MCF 10A (cell line): ENCODE measurements at regions not wholly inside any gene's neighbourhood (a gene's known extent, or its start where the extent isn't known, plus 50 kb on each side); places are given as distances from the start of the nearest gene placed in this dataset.

ENCODE experiments used
- BruUV-seq: library from RNA; stranded (reverse); fragments of 400-500 nt; replicated peaks from 2 replicates; lab custom pipeline; 2021; lab: Mats Ljungman, UMichigan
- CTCF ChIA-PET: fragments of 300-600 bp; sonication (Branson Sonifier 250); formaldehyde crosslinking; extraction: SDS; loops from one replicate; lab custom pipeline; 2021; ENCODE audit warnings: antibody characterized with exemption, inconsistent platforms; lab: Yijun Ruan, JAX
- POLR2A ChIA-PET: fragments of 300-600, 350-650 bp; sonication (Branson Sonifier 250); formaldehyde crosslinking; extraction: SDS; loops from one replicate; lab custom pipeline; 2020; ENCODE audit warnings: antibody characterized with exemption, inconsistent platforms; lab: Yijun Ruan, JAX
- DNase-seq: peaks from one replicate; pipeline ENCODE4 v3.0.0-alpha.2; 2018; ENCODE audit not compliant: unreplicated experiment
- H3K27ac Mint-ChIP-seq: one replicate; pipeline ENCODE4 v1.8.0; 2022; ENCODE audit warnings: mild to moderate bottlenecking, low read depth, mixed read lengths; ENCODE audit not compliant: unreplicated experiment
- H3K27me3 Mint-ChIP-seq: one replicate; pipeline ENCODE4 v1.8.0; 2022; ENCODE audit warnings: mixed read lengths; ENCODE audit not compliant: insufficient read depth, unreplicated experiment
- H3K36me3 Mint-ChIP-seq: one replicate; pipeline ENCODE4 v1.8.0; 2022; ENCODE audit warnings: mild to moderate bottlenecking, moderate library complexity, mixed read lengths; ENCODE audit not compliant: insufficient read depth, unreplicated experiment
- H3K4me1 Mint-ChIP-seq: one replicate; pipeline ENCODE4 v1.8.0; 2022; ENCODE audit warnings: mixed read lengths; ENCODE audit not compliant: insufficient read depth, unreplicated experiment
- H3K4me3 Mint-ChIP-seq: one replicate; pipeline ENCODE4 v1.8.0; 2022; ENCODE audit warnings: mild to moderate bottlenecking, moderate library complexity, mixed read lengths; ENCODE audit not compliant: unreplicated experiment
- H3K9me3 Mint-ChIP-seq: one replicate; pipeline ENCODE4 v1.8.0; 2022; ENCODE audit warnings: mixed read lengths; ENCODE audit not compliant: unreplicated experiment
- intact Hi-C: fragments of 100-400 bp; cut with micrococcal nuclease; formaldehyde crosslinking; loops from 2 replicates; pipeline ENCODE4 v1.14.1; 2022
- TF ChIP-seq, protein P1 (sequence below): fragments of 200-600 bp; IDR thresholded peaks from one replicate; pipeline ENCODE4 v1.8.0; 2022; ENCODE audit warnings: antibody characterized with exemption, mild to moderate bottlenecking; ENCODE audit not compliant: unreplicated experiment

DNA sequence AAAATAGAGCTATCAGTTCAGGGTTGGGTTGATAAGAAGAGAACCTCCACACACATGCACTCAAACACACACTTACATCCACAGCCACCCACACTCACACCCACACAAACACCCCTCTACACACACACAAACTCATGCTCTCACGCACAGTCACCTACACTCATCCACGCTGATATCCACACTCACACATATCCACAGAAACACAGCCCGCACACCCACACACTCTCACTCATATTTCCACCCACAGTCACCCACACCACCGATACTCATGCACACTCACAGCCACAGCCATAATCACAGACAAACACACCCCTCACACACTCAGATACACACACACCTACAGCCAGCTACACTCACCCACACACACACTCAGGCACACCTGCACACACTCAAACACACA lies 333.0 kb upstream of the TPK1 start:
- Mint-ChIP-seq H3K36me3 (no peaks in the 10 kb centered on the region), H3K9me3 (no peaks in the 10 kb centered on the region), H3K27me3 (no peaks in the 10 kb centered on the region), H3K4me3 (no peak overlapping the region), H3K4me1 (peaks cover 9% of the 10 kb centered on the region), H3K27ac (no peak overlapping the region)
- CTCF ChIA-PET: interaction anchor here (0.6 to 6.5 kb wide), 10 partner anchors 9 to 945 kb away, joined by 3 to 43 read pairs (median 3); no protein-coding TSS in a partner anchor
- DNase-seq: no peak
- BruUV-seq: no TSS peak
- intact Hi-C loops: no loop called here
- TF ChIP-seq, protein P1, sequence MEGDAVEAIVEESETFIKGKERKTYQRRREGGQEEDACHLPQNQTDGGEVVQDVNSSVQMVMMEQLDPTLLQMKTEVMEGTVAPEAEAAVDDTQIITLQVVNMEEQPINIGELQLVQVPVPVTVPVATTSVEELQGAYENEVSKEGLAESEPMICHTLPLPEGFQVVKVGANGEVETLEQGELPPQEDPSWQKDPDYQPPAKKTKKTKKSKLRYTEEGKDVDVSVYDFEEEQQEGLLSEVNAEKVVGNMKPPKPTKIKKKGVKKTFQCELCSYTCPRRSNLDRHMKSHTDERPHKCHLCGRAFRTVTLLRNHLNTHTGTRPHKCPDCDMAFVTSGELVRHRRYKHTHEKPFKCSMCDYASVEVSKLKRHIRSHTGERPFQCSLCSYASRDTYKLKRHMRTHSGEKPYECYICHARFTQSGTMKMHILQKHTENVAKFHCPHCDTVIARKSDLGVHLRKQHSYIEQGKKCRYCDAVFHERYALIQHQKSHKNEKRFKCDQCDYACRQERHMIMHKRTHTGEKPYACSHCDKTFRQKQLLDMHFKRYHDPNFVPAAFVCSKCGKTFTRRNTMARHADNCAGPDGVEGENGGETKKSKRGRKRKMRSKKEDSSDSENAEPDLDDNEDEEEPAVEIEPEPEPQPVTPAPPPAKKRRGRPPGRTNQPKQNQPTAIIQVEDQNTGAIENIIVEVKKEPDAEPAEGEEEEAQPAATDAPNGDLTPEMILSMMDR: no peak
- POLR2A ChIA-PET: no interaction called here

DNA sequence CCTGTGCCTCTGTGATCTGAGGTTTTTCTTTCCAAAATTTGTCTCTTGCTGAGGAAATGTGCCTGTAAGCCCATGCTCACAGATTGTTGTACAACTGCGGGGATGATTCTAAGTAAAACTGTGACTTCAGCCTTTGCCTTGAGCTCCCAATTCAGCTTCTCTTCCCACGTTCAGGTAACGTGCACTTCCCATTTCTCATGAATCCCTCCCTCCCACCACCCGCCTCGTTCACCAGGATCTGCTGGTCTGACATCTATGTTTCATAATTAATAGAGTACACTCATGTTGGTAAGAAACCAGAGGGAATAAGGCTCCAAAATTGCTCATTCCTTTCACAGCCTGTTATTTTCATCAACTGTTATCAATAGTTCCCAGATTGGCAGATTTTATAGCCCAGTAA lies 332.6 kb upstream of the TPK1 start:
- no TSS peak for BruUV-seq
- ChIA-PET POLR2A (no interaction called here), CTCF (interaction anchor here (0.6 to 6.5 kb wide), 9 partner anchors 33 to 927 kb away, joined by 3 to 43 read pairs (median 3); no protein-coding TSS in a partner anchor)
- Mint-ChIP-seq H3K27me3 (no peaks in the 10 kb centered on the region), H3K4me3 (no peak overlapping the region), H3K4me1 (peaks cover 9% of the 10 kb centered on the region), H3K36me3 (no peaks in the 10 kb centered on the region), H3K9me3 (no peaks in the 10 kb centered on the region), H3K27ac (no peak overlapping the region)
- intact Hi-C loops: no loop called here
- no peak for DNase-seq
- TF ChIP-seq, protein P1: no peak

DNA sequence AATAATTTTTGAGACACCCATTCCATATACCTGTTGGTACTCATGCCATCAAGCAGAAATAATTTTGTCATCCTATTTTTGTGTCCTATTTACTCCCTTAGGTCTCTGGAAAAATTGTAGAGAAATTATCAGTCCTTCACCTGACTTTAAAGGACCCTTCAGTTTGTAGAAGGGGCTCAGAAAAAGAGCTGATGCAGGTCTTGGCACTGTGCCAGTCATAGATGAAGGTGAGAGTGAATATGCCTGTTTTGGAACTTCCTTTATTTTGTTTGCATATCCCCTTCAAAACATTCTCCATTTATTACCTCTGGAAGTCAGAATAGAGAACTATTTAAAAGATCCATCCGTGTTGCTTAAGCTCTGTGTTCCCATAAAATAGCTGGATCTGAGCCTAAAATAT lies 321.0 kb upstream of the TPK1 start:
- BruUV-seq: no TSS peak
- no peaks in the 10 kb centered on the region for H3K9me3 Mint-ChIP-seq
- no peaks in the 10 kb centered on the region for H3K4me1 Mint-ChIP-seq
- ChIA-PET CTCF (no interaction called here), POLR2A (interaction anchor here (0.7 kb wide), 1 partner anchor 9 kb away, joined by 3 read pairs; no protein-coding TSS in a partner anchor)
- TF ChIP-seq, protein P1: no peak
- H3K27me3 Mint-ChIP-seq: peaks cover 3% of the 10 kb centered on the region
- no peak overlapping the region for H3K4me3 Mint-ChIP-seq
- H3K27ac Mint-ChIP-seq: no peak overlapping the region
- no peaks in the 10 kb centered on the region for H3K36me3 Mint-ChIP-seq
- no peak for DNase-seq
- intact Hi-C loops: no loop called here

- intact Hi-C loops: no loop called here
- CTCF ChIA-PET: interaction anchor here (0.6 to 1.6 kb wide), 4 partner anchors 115 to 938 kb away, joined by 3 to 7 read pairs (median 3); no protein-coding TSS in a partner anchor
- POLR2A ChIA-PET: no interaction called here
- no TSS peak for BruUV-seq
- no peak overlapping the region for H3K4me3 Mint-ChIP-seq
- TF ChIP-seq, protein P1: no peak
- H3K4me1 Mint-ChIP-seq: no peaks in the 10 kb centered on the region
- no peaks in the 10 kb centered on the region for H3K36me3 Mint-ChIP-seq
- H3K27ac Mint-ChIP-seq: no peak overlapping the region
- DNase-seq: no peak
- H3K9me3 Mint-ChIP-seq: no peaks in the 10 kb centered on the region
- H3K27me3 Mint-ChIP-seq: peaks cover 35% of the 10 kb centered on the region
Measured at GRCh38 chr7:145152589-145152988, 316.7 kb upstream of the TPK1 start.
